Ovary (tissue), 7 donors: ENCODE measurements at regions not wholly inside any gene's neighbourhood (a gene's known extent, or its start where the extent isn't known, plus 50 kb on each side); places are given as distances from the start of the nearest gene placed in this dataset.

Source experiments
- DNase-seq, 5 donors: peaks; one replicate each; pipeline ENCODE4 v3.0.0-alpha.2; 2019 to 2020
- H3K27ac ChIP-seq, 2 donors: fragments of 200-600 bp; one replicate each; pipeline versions ENCODE4 v1.5.1 to v1.8.0; 2019 to 2022
- H3K27me3 ChIP-seq: fragments of 200-600 bp; one replicate; pipeline ENCODE4 v1.8.0; 2022
- H3K36me3 ChIP-seq: fragments of 200-600 bp; sonication (generic); one replicate; pipeline ENCODE4 v1.5.1; 2019
- H3K4me1 ChIP-seq: one replicate; pipeline ENCODE4 v1.8.1; 2013; ENCODE audit warnings: mild to moderate bottlenecking, moderate library complexity; ENCODE audit not compliant: insufficient read depth
- H3K4me3 ChIP-seq: fragments of 200-600 bp; sonication (generic); one replicate; pipeline ENCODE4 v1.5.1; 2017
- H3K9me3 ChIP-seq, 2 donors: fragments of 200-600 bp in 1 of 2; sonication (generic) in 1 of 2; one replicate each; pipeline versions ENCODE4 v1.5.1 to v1.8.1; 2013 to 2019; ENCODE audit warnings: mild to moderate bottlenecking in 1 of 2, moderate library complexity in 1 of 2
- CTCF ChIP-seq, 3 donors: fragments of 450-650 bp in 2 of 3; fragments of 200-600 bp in 1 of 3; IDR thresholded peaks; one replicate each; pipeline versions ENCODE4 v1.5.1 to v1.8.0; 2016 to 2022; ENCODE audit warnings: antibody characterized with exemption in 3 of 3, mild to moderate bottlenecking in 1 of 3
- EP300 ChIP-seq: sonication (generic); formaldehyde crosslinking; IDR thresholded peaks from one replicate; pipeline ENCODE4 v1.6.1; 2017; ENCODE audit warnings: antibody characterized with exemption
- POLR2A ChIP-seq: fragments of 450-650 bp; IDR thresholded peaks from one replicate; pipeline ENCODE4 v1.6.1; 2017; ENCODE audit warnings: antibody characterized with exemption, mild to moderate bottlenecking, moderate library complexity
- WGBS, 3 donors: extraction: QIAGEN DNeasy Blood & Tissue Kit in 1 of 3; methylation state at CpG; one replicate each; pipeline versions ENCODE4 v1.1.5 to v1.1.7; 2013 to 2017; 5-methylcytosine and 5-hydroxymethylcytosine counted together
- intact Hi-C, 4 donors: fragments of 100-400 bp; cut with DNase I; formaldehyde crosslinking; loops; one replicate each; pipeline versions ENCODE4 v1.11.0 to v1.15.1; 2022 to 2023
- donor health status: DM: no; HTN: no; CAD: no; lungs with moderate emphysema.
- donor health status: DM: no; HTN: no; CAD: no.
- donor health status: Bipolar disorder and iron deficiency.
- donor health status: DM: no; HTN: no; CAD: no.
- donor health status: DM: yes; HTN: yes; CAD: no.

- no peak for DNase-seq
- TF ChIP-seq CTCF (IDR thresholded peaks at IDR 0.05), result no peak
- Histone ChIP-seq H3K4me1 (no peaks in the 10 kb centered on the region), H3K36me3 (no peaks in the 10 kb centered on the region), H3K27ac (no peak overlapping the region), H3K4me3 (no peak overlapping the region), H3K27me3 (no peaks in the 10 kb centered on the region), H3K9me3 (no peaks in the 10 kb centered on the region)
- intact Hi-C loops, result no loop called here
- WGBS, 3 donors, result 51 to 59% (median 53%) methylated on average over 3 of the region's 3 CpGs
These were observed 247.8 kb downstream of the DIRAS2 start for GRCh38 chr9:90394871-90395270.

GRCh38 chr9:90400091-90400490 lies 242.5 kb downstream of the DIRAS2 start:
- DNase-seq, result no peak
- 84 to 95% (median 87%) methylated on average over 6 of the region's 6 CpGs for WGBS, 3 donors
- Histone ChIP-seq H3K36me3 (no peaks in the 10 kb centered on the region), H3K4me3 (no peak overlapping the region), H3K4me1 (no peaks in the 10 kb centered on the region), H3K9me3 (no peaks in the 10 kb centered on the region), H3K27ac (no peak overlapping the region), H3K27me3 (no peaks in the 10 kb centered on the region)
- intact Hi-C loops, result no loop called here
- TF ChIP-seq EP300 (no peak), POLR2A (no peak), CTCF (IDR thresholded peaks at IDR 0.05) (no peak)

DNA sequence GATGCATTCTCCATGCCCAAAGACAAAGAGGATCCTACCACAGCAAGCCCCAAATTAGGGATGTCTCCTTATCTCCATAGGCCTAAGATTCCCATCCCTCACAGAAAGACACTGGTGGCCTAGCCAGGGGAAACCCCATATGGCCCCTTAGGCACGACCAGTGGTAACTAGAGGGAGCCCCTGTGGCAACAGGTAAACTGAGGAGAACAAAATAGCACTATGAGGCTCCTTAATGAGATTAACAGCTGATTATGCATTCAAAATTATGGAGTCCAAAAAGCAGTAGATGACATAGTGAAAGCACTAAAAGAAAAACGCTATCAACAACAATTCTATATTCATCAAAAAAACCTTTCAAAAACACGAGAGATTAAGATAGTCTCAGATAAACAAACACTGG lies 234.0 kb downstream of the DIRAS2 start:
- H3K36me3 ChIP-seq, result no peaks in the 10 kb centered on the region
- H3K9me3 ChIP-seq, result no peaks in the 10 kb centered on the region
- H3K4me1 ChIP-seq, result no peaks in the 10 kb centered on the region
- WGBS, 3 donors, result 75 to 84% (median 78%) methylated on average over 3 of the region's 3 CpGs
- no peak overlapping the region for H3K27ac ChIP-seq
- intact Hi-C loops, result no loop called here
- TF ChIP-seq CTCF (IDR thresholded peaks at IDR 0.05) (no peak), EP300 (no peak), POLR2A (no peak)
- H3K4me3 ChIP-seq, result no peak overlapping the region
- DNase-seq, result no peak
- no peaks in the 10 kb centered on the region for H3K27me3 ChIP-seq

DNA sequence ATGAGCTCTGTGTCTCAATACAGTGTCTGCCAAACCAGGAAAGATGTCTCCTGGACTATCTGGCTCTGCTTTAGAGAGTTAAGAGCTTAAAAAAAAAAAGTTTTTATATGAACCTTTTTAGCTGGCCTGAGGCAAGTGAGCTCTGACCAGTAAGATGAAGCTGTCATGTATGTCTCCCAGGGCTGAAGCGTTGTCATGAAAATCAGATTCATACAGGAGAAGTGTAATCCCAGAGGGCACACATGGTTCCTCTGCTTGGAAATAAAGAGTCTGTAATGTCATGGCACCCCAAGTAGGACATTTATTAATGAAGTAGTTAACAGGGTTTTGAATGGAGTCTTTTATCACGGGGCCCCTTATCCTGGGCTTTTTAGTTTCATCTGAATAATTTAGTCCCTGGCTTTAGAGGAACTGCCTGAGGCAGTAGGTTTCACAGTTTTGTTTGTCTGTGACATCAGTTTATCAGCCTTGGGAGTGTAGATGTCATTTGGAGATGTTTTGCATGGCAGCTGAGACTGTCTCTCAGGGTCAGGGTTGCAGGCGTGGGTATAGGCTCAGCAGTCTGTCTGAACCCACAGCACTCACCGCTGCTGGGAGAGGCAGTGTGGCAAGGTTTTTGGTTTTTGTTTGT lies 223.3 kb downstream of the DIRAS2 start:
- Histone ChIP-seq H3K27me3 (no peaks in the 10 kb centered on the region), H3K27ac (no peak overlapping the region), H3K36me3 (no peaks in the 10 kb centered on the region), H3K4me3 (no peak overlapping the region), H3K9me3 (no peaks in the 10 kb centered on the region), H3K4me1 (no peaks in the 10 kb centered on the region)
- intact Hi-C loops, result no loop called here
- DNase-seq, result no peak
- 51 to 66% (median 52%) methylated on average over 4 of the region's 4 CpGs for WGBS, 3 donors
- TF ChIP-seq EP300 (no peak), POLR2A (no peak), CTCF (IDR thresholded peaks at IDR 0.05) (no peak)
